ENCODE measurements at regions not wholly inside any gene's neighbourhood (a gene's known extent, or its start where the extent isn't known, plus 50 kb on each side); places are given as distances from the start of the nearest gene placed in this dataset.

DNA sequence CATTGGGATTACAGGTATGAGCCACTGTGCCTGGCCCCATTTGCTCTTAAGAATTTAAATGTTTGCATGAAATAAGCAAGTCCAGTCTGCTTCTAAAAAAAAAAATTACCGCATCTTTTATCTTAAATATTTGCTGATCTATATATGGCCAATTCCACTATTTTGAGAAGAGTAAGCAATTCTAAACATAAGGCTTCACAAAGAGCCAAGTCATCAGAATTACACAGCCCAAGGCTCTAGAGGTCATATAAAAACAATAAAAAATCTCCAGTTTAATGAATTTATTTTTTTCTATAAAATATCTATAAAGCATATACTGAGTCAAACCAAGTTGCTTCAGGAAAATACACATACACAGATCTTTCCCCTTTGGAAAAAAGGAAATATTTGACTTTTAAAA, 79.0 kb upstream of the CPNE8 start:
- no peak overlapping the region for H2BK5ac ChIP-seq (ENCODE audit: insufficient read length, low read length)
- no peak overlapping the region for H4K5ac ChIP-seq (ENCODE audit: insufficient read length, low read depth, low read length)
- H2AFZ ChIP-seq (ENCODE audit: low read length), result no peak overlapping the region
- no peak for DNase-seq
- no peaks in the 10 kb centered on the region for H3K79me1 ChIP-seq (ENCODE audit: insufficient read depth, low read depth, low read length, poor library complexity, severe bottlenecking)
- Mint-ChIP-seq H3K27me3 (ENCODE audit: low read depth) (no peaks in the 10 kb centered on the region), H3K4me3 (no peak overlapping the region), H3K9me3 (peaks cover 27 to 30% of the 10 kb centered on the region in 2 experiments), H3K4me1 (peaks cover 0 to 6% of the 10 kb centered on the region in 2 experiments; a peak in 3 of 4 replicates), H3K27ac (no peak overlapping the region), H3K36me3 (ENCODE audit: insufficient read depth in 1 of 3, low read depth in 3 of 3) (peaks cover 5 to 23% (median 14%) of the 10 kb centered on the region in 3 experiments; a peak in 6 of 7 replicates)
- TF ChIP-seq CTCF (conservative IDR thresholded peaks at IDR 0.05), result no peak
- no peak overlapping the region for H2BK15ac ChIP-seq (ENCODE audit: low read depth, low read length)
- no peaks in the 10 kb centered on the region for H3K9me3 ChIP-seq (ENCODE audit: control insufficient read depth, low read depth, low read length)
- H3K56ac ChIP-seq (ENCODE audit: insufficient read length, low read depth, low read length), result no peak overlapping the region
- no peaks in the 10 kb centered on the region for H3K4me1 ChIP-seq (ENCODE audit: insufficient read depth, low read length)
- H2BK12ac ChIP-seq (ENCODE audit: insufficient read length, low read depth, low read length), result no peak overlapping the region
- no peak overlapping the region for H3T11ph ChIP-seq (ENCODE audit: low read length)
- no peaks in the 10 kb centered on the region for H3K79me2 ChIP-seq (ENCODE audit: insufficient read depth, low read length)
- no peak overlapping the region for H4K8ac ChIP-seq (replicated peaks; ENCODE audit: insufficient read length, low read depth, low read length)
- H2BK120ac ChIP-seq (ENCODE audit: low read depth, low read length, poor library complexity, severe bottlenecking), result no peak overlapping the region
- H2BK20ac ChIP-seq (ENCODE audit: low read depth, low read length, poor library complexity, severe bottlenecking), result no peak overlapping the region
- no peak overlapping the region for H3K27ac ChIP-seq (ENCODE audit: insufficient read length, low read depth, low read length)
- no peaks in the 10 kb centered on the region for H3K27me3 ChIP-seq (ENCODE audit: insufficient read depth, low read length)
- H3K4me2 ChIP-seq (ENCODE audit: insufficient read depth, insufficient read length, low read length), result no peak overlapping the region
- H2AK5ac ChIP-seq (ENCODE audit: insufficient read length, low read length), result no peak overlapping the region
- H3K18ac ChIP-seq (ENCODE audit: insufficient read length, low read depth, low read length), result no peak overlapping the region
- H3K23me2 ChIP-seq (ENCODE audit: insufficient read length, low read depth, low read length, poor library complexity, severe bottlenecking), result no peaks in the 10 kb centered on the region
- no CpG with 5 or more reads among the region's 1 CpG for WGBS (ENCODE audit: extremely low coverage, insufficient read length, low lambda C conversion rate)
- H3K4ac ChIP-seq (ENCODE audit: low read depth, low read length), result no peak overlapping the region
- no peaks in the 10 kb centered on the region for H4K20me1 ChIP-seq (ENCODE audit: control insufficient read depth, insufficient read depth, insufficient read length)
- H3K14ac ChIP-seq (ENCODE audit: insufficient read depth, low read length), result no peak overlapping the region
- H3K23ac ChIP-seq (ENCODE audit: insufficient read length, low read depth, low read length), result no peak overlapping the region
- no peak overlapping the region for H4K91ac ChIP-seq (ENCODE audit: insufficient read length, low read depth, low read length)
- no peak overlapping the region for H3K9ac ChIP-seq (ENCODE audit: extremely low read depth, insufficient read length, low read length)

Data from H9 (cell line).